PC-3 (cell line): ENCODE measurements at regions not wholly inside any gene's neighbourhood (a gene's known extent, or its start where the extent isn't known, plus 50 kb on each side); places are given as distances from the start of the nearest gene placed in this dataset.

Experiments
- CTCF ChIP-seq: fragments of 300-600 bp; sonication (generic); conservative IDR thresholded peaks from 2 replicates; pipeline ENCODE4 v1.5.1; 2017; ENCODE audit warnings: antibody characterized with exemption, low read depth, mild to moderate bottlenecking, low read length
- EZH2 ChIP-seq: fragments of 300-600 bp; sonication (generic); IDR thresholded peaks from one replicate; pipeline ENCODE4 v1.6.1; 2017; ENCODE audit warnings: antibody characterized with exemption, mild to moderate bottlenecking, low read length; ENCODE audit not compliant: unreplicated experiment

GRCh38 chr10:57825015-57825414, 442.7 kb downstream of the IPMK start:
- no peak for TF ChIP-seq CTCF
- TF ChIP-seq EZH2 = no peak
